Activated CD4-positive, alpha-beta T cell treated with anti-CD3 and anti-CD28 coated beads for 4 hours (primary cell): ENCODE measurements at regions not wholly inside any gene's neighbourhood (a gene's known extent, or its start where the extent isn't known, plus 50 kb on each side); places are given as distances from the start of the nearest gene placed in this dataset.
"Not testable (repeated sequence)": the region's sequence is repeated elsewhere in the genome, so short reads cannot be mapped to it uniquely, and the experiment has no call there.

Source experiments
- DNase-seq, 2 donors: peaks; one replicate each; pipeline ENCODE4 v3.0.0-alpha.2; 2020

GRCh38 chr5:44943647-44944046 lies 134.9 kb downstream of the MRPS30 start:
- DNase-seq = no peak

GRCh38 chr5:44945743-44946142 lies 137.0 kb downstream of the MRPS30 start:
- DNase-seq = no peak

- DNase-seq = no peak
Measured at GRCh38 chr5:44949687-44950086, 140.9 kb downstream of the MRPS30 start.

GRCh38 chr5:44951371-44951770 lies 142.6 kb downstream of the MRPS30 start:
- no peak for DNase-seq

GRCh38 chr5:44952376-44952775 lies 143.6 kb downstream of the MRPS30 start:
- no peak for DNase-seq

GRCh38 chr5:44953078-44953477 lies 144.3 kb downstream of the MRPS30 start:
- DNase-seq = no peak

- not testable (repeated sequence) for DNase-seq
Measured at GRCh38 chr5:44958943-44959454, 150.3 kb downstream of the MRPS30 start.

GRCh38 chr5:44969825-44970224 lies 161.1 kb downstream of the MRPS30 start:
- DNase-seq = no peak

GRCh38 chr5:44970963-44971362 lies 162.2 kb downstream of the MRPS30 start:
- not testable (repeated sequence) for DNase-seq

GRCh38 chr5:44974813-44975212 lies 166.1 kb downstream of the MRPS30 start:
- no peak for DNase-seq

- no peak for DNase-seq
Measured at GRCh38 chr5:44981708-44982107, 173.0 kb downstream of the MRPS30 start.

- no peak for DNase-seq
Measured at GRCh38 chr5:44983006-44983405, 174.3 kb downstream of the MRPS30 start.

GRCh38 chr5:44987026-44987425 lies 178.3 kb downstream of the MRPS30 start:
- DNase-seq = no peak

GRCh38 chr5:44991693-44992092 lies 182.9 kb downstream of the MRPS30 start:
- DNase-seq = no peak

GRCh38 chr5:44993286-44993685 lies 184.5 kb downstream of the MRPS30 start:
- DNase-seq = no peak

- no peak for DNase-seq
Measured at GRCh38 chr5:44997506-44997905, 188.8 kb downstream of the MRPS30 start.

- DNase-seq = not testable (repeated sequence)
Measured at GRCh38 chr5:45007102-45007501, 198.4 kb downstream of the MRPS30 start.

GRCh38 chr5:45017568-45017967 lies 208.8 kb downstream of the MRPS30 start:
- no peak for DNase-seq

GRCh38 chr5:45029553-45029952 lies 220.8 kb downstream of the MRPS30 start:
- no peak for DNase-seq

- no peak for DNase-seq
Measured at GRCh38 chr5:45035991-45036390, 227.2 kb downstream of the MRPS30 start.

GRCh38 chr5:45037927-45038326 lies 229.2 kb downstream of the MRPS30 start:
- DNase-seq = no peak

GRCh38 chr5:45038366-45038987 lies 229.7 kb downstream of the MRPS30 start:
- DNase-seq = no peak

GRCh38 chr5:45042283-45042682 lies 233.5 kb downstream of the MRPS30 start:
- no peak for DNase-seq

- no peak for DNase-seq
Measured at GRCh38 chr5:45057564-45057963, 248.8 kb downstream of the MRPS30 start.

- no peak for DNase-seq
Measured at GRCh38 chr5:45060724-45061123, 252.0 kb downstream of the MRPS30 start.
